ENCODE measurements at regions not wholly inside any gene's neighbourhood (a gene's known extent, or its start where the extent isn't known, plus 50 kb on each side); places are given as distances from the start of the nearest gene placed in this dataset.

GRCh38 chr1:214952648-214953047, 129.9 kb upstream of the KCNK2 start:
- TF ChIP-seq GATA2 (IDR thresholded peaks at IDR 0.05; ENCODE audit: low read depth, low read length) (no peak), GATA3 (IDR thresholded peaks at IDR 0.05; ENCODE audit: low read depth, low read length) (no peak)
